ENCODE measurements at regions not wholly inside any gene's neighbourhood (a gene's known extent, or its start where the extent isn't known, plus 50 kb on each side); places are given as distances from the start of the nearest gene placed in this dataset.
"Not testable (repeated sequence)": the region's sequence is repeated elsewhere in the genome, so short reads cannot be mapped to it uniquely, and the experiment has no call there.

GRCh38 chr5:97501286-97501964 lies 318.4 kb upstream of the RIOK2 start:
- Histone ChIP-seq H3K4me1 (ENCODE audit: control insufficient read depth, insufficient read depth, low read length) (peaks cover 5% of the 10 kb centered on the region; the same call in 1 of the 2 replicates), H3K4me3 (ENCODE audit: low read depth, low read length) (no peak overlapping the region), H3K36me3 (ENCODE audit: control insufficient read depth, insufficient read depth, low read length) (no peaks in the 10 kb centered on the region), H3K9me3 (ENCODE audit: control insufficient read depth, insufficient read depth, low read length) (no peaks in the 10 kb centered on the region), H3K9ac (ENCODE audit: low read depth, low read length) (no peak overlapping the region), H3K27ac (ENCODE audit: low read depth, low read length) (no peak overlapping the region), H3K27me3 (ENCODE audit: control insufficient read depth, insufficient read depth, low read length) (no peaks in the 10 kb centered on the region)

DNA sequence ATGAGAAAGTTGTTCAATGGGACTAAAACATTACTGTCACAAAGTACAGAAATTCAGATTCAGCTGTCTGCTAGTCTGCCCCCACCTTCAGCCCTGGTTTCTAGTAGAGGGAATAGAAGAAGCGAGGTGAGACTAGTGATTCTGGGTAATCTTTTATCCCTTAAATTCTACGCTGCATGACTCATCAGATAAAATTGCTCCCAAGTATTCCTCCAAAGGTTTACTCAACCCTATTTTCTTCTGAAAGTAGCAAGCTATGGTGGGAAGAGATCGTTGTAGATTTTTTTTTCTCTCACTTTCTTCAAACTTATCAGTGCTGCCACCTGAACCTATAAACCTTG lies 318.9 kb upstream of the RIOK2 start:
- Histone ChIP-seq H3K27ac (ENCODE audit: low read depth, low read length) (no peak overlapping the region), H3K4me1 (ENCODE audit: control insufficient read depth, insufficient read depth, low read length) (peaks cover 5% of the 10 kb centered on the region; the same call in 1 of the 2 replicates), H3K4me3 (ENCODE audit: low read depth, low read length) (no peak overlapping the region), H3K9me3 (ENCODE audit: control insufficient read depth, insufficient read depth, low read length) (no peaks in the 10 kb centered on the region), H3K9ac (ENCODE audit: low read depth, low read length) (no peak overlapping the region), H3K27me3 (ENCODE audit: control insufficient read depth, insufficient read depth, low read length) (no peaks in the 10 kb centered on the region), H3K36me3 (ENCODE audit: control insufficient read depth, insufficient read depth, low read length) (no peaks in the 10 kb centered on the region)

DNA sequence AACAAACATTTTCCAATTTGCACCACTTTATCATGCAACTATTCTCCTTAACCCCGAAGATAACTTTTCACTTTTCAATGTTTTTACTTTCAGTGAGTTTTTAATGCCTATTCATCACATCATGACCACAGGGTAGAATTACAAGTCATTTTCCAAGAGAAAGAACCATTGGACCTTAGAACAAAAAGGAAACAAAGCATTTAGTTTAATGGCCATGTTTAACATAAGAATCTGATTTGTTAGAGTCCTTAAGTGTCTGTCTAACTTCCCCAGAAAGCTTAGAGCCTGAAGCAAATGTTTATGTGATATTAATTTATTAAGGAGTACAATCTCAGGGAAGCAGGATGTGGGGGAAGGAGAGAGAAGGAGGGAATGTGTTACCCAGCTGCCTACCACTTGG lies 325.8 kb upstream of the RIOK2 start:
- no peaks in the 10 kb centered on the region for H3K36me3 ChIP-seq (ENCODE audit: control insufficient read depth, insufficient read depth, low read length)
- peaks cover 25% of the 10 kb centered on the region for H3K4me1 ChIP-seq (ENCODE audit: control insufficient read depth, insufficient read depth, low read length)
- no peak overlapping the region for H3K27ac ChIP-seq (ENCODE audit: low read depth, low read length)
- no peak overlapping the region; the same call in 1 of the 2 replicates for H3K4me3 ChIP-seq (ENCODE audit: low read depth, low read length)
- no peaks in the 10 kb centered on the region for H3K27me3 ChIP-seq (ENCODE audit: control insufficient read depth, insufficient read depth, low read length)
- H3K9me3 ChIP-seq (ENCODE audit: control insufficient read depth, insufficient read depth, low read length): no peaks in the 10 kb centered on the region
- no peak overlapping the region for H3K9ac ChIP-seq (ENCODE audit: low read depth, low read length)

GRCh38 chr5:97519565-97519964 lies 336.5 kb upstream of the RIOK2 start:
- H3K27ac ChIP-seq (ENCODE audit: low read depth, low read length); H3K4me1 ChIP-seq (ENCODE audit: control insufficient read depth, insufficient read depth, low read length); H3K4me3 ChIP-seq (ENCODE audit: low read depth, low read length); H3K9ac ChIP-seq (ENCODE audit: low read depth, low read length); H3K36me3 ChIP-seq (ENCODE audit: control insufficient read depth, insufficient read depth, low read length); H3K9me3 ChIP-seq (ENCODE audit: control insufficient read depth, insufficient read depth, low read length); H3K27me3 ChIP-seq (ENCODE audit: control insufficient read depth, insufficient read depth, low read length): not testable (repeated sequence)

DNA sequence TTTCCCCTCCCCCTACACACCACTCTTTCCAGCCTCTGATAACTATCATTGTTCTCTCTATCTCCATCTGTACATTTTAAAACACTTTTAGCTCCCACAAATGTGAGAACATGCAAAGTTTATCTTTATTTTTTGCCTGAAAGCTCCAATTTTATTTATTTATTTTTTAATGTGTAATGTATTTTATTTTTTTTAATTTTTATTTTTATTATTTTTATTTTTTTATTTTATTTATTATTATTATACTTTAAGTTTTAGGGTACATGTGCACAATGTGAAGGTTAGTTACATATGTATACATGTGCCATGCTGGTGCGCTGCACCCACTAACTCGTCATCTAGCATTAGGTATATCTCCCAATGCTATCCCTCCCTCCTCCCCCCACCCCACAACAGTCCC lies 340.3 kb upstream of the RIOK2 start:
- H3K27me3 ChIP-seq (ENCODE audit: control insufficient read depth, insufficient read depth, low read length); H3K27ac ChIP-seq (ENCODE audit: low read depth, low read length); H3K9ac ChIP-seq (ENCODE audit: low read depth, low read length); H3K4me3 ChIP-seq (ENCODE audit: low read depth, low read length); H3K9me3 ChIP-seq (ENCODE audit: control insufficient read depth, insufficient read depth, low read length); H3K36me3 ChIP-seq (ENCODE audit: control insufficient read depth, insufficient read depth, low read length): not testable (repeated sequence)
- H3K4me1 ChIP-seq (ENCODE audit: control insufficient read depth, insufficient read depth, low read length): peaks cover 13% of the 10 kb centered on the region

DNA sequence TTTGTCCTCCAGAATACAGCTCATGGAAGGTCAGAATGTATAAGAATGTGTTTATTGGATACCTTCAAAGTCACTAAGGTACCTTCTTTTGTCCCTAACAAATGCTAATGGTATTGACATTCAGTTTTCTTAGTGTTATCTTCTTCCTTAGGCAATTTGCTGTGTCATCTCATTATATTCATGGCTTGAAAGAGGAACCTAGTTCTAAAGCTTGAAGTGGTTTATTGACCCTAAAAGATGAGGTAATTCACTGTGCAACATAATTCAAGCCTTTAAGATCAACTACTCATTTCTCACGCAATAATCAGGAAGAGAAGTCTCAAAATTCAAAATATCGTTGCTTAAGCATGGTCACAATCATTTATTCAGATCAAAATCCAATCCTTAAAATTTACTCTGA lies 342.7 kb upstream of the RIOK2 start:
- Histone ChIP-seq H3K9me3 (ENCODE audit: control insufficient read depth, insufficient read depth, low read length) (no peaks in the 10 kb centered on the region), H3K36me3 (ENCODE audit: control insufficient read depth, insufficient read depth, low read length) (no peaks in the 10 kb centered on the region), H3K9ac (ENCODE audit: low read depth, low read length) (no peak overlapping the region), H3K4me3 (ENCODE audit: low read depth, low read length) (no peak overlapping the region), H3K4me1 (ENCODE audit: control insufficient read depth, insufficient read depth, low read length) (peaks cover 15% of the 10 kb centered on the region), H3K27me3 (ENCODE audit: control insufficient read depth, insufficient read depth, low read length) (no peaks in the 10 kb centered on the region), H3K27ac (ENCODE audit: low read depth, low read length) (peak overlapping the region; percentile 20)

DNA sequence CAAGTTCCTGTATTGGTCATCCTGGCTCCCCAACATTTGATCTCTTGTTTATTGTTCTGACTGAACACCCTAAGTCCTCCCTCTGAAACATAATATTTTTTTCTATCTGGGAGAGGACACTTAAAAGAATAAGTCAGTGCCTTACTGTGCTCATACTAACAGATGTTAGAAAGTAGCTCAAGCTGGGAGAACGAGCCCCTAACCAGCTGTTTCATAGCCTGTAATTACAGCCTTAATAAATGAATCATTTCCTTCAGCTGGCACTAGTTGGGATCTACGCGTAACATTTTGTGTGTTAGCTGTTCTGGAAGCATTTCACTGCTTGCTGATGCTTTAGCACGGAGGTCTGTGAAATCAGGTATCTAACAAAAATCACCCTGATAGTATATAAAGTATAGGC lies 345.9 kb upstream of the RIOK2 start:
- H3K36me3 ChIP-seq (ENCODE audit: control insufficient read depth, insufficient read depth, low read length): no peaks in the 10 kb centered on the region
- H3K4me3 ChIP-seq (ENCODE audit: low read depth, low read length): no peak overlapping the region
- no peaks in the 10 kb centered on the region for H3K27me3 ChIP-seq (ENCODE audit: control insufficient read depth, insufficient read depth, low read length)
- H3K9me3 ChIP-seq (ENCODE audit: control insufficient read depth, insufficient read depth, low read length): no peaks in the 10 kb centered on the region
- H3K27ac ChIP-seq (ENCODE audit: low read depth, low read length): no peak overlapping the region
- no peak overlapping the region for H3K9ac ChIP-seq (ENCODE audit: low read depth, low read length)
- peaks cover 15% of the 10 kb centered on the region for H3K4me1 ChIP-seq (ENCODE audit: control insufficient read depth, insufficient read depth, low read length)

DNA sequence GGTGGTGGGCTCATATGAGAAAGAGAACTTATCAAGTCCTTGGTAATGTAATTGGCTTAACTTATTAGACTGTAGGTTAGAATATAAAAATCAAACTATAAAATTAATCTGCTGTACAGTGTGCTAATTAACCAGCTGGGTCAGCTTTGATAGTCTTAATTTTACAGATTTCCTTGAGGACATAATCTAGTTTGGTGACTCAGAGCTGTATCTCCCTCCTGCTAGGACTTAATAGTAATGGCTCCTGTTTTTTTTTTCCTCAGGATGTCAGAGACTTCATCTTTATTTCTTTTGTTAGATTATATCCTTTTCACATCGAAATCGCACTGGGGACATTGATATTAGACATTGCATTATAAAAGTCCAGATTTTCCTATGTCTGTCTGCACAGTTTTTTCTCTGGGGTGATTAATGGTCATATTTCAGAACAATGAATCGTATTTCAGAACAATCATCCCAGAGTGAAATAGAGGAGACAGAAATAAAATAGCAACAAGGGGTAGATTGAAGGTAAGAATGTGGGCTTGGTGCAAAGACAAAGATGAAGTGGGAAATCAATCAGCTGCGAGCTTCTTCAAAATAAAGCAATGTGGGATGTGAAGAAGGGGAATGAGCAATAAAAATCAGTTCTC lies 346.4 kb upstream of the RIOK2 start:
- Histone ChIP-seq H3K27ac (ENCODE audit: low read depth, low read length) (no peak overlapping the region), H3K4me1 (ENCODE audit: control insufficient read depth, insufficient read depth, low read length) (peaks cover 15% of the 10 kb centered on the region), H3K4me3 (ENCODE audit: low read depth, low read length) (no peak overlapping the region), H3K36me3 (ENCODE audit: control insufficient read depth, insufficient read depth, low read length) (no peaks in the 10 kb centered on the region), H3K27me3 (ENCODE audit: control insufficient read depth, insufficient read depth, low read length) (no peaks in the 10 kb centered on the region), H3K9me3 (ENCODE audit: control insufficient read depth, insufficient read depth, low read length) (no peaks in the 10 kb centered on the region), H3K9ac (ENCODE audit: low read depth, low read length) (no peak overlapping the region)

DNA sequence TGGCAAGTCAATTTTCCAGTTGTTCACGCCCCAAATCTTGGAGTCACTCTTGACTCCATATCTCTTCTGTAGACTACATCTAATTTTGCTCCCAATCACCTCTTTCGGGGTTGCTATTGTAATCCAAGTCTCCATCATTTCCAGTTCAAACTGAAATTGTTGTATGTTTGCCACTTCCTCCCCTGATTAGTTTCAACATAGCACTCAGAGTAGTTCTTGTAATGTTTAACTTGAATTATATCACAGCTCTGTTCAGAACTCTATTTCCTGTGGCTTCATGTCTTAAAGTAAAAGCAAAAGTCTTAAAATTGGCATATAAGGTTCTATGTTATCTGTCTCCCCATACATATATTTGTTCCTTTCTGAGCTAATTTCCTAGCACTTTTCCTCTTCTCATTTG lies 348.5 kb upstream of the RIOK2 start:
- Histone ChIP-seq H3K4me3 (ENCODE audit: low read depth, low read length) (no peak overlapping the region), H3K36me3 (ENCODE audit: control insufficient read depth, insufficient read depth, low read length) (no peaks in the 10 kb centered on the region), H3K9me3 (ENCODE audit: control insufficient read depth, insufficient read depth, low read length) (no peaks in the 10 kb centered on the region)

DNA sequence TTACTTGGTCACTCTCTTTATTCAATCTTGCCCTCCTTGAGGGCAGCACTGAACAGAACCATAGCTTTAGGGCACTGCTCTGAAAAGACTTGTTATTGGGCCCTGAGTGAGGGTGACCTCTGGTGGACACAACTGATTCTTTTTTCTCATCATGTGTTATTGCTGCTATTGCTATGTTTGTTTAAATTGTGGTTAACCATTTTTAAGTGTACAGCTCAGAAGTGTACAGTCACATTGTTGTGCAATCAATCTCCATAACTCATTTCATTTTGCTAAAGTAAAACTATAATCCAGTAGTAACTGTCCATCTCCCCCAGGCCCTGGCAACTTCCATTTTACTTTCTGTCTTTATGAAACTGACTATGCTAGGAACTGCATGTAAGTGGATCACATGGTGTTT lies 351.1 kb upstream of the RIOK2 start:
- Histone ChIP-seq H3K9me3 (ENCODE audit: control insufficient read depth, insufficient read depth, low read length) (no peaks in the 10 kb centered on the region), H3K36me3 (ENCODE audit: control insufficient read depth, insufficient read depth, low read length) (no peaks in the 10 kb centered on the region), H3K27ac (ENCODE audit: low read depth, low read length) (no peak overlapping the region), H3K9ac (ENCODE audit: low read depth, low read length) (no peak overlapping the region), H3K27me3 (ENCODE audit: control insufficient read depth, insufficient read depth, low read length) (no peaks in the 10 kb centered on the region), H3K4me3 (ENCODE audit: low read depth, low read length) (no peak overlapping the region), H3K4me1 (ENCODE audit: control insufficient read depth, insufficient read depth, low read length) (no peaks in the 10 kb centered on the region)

More for the DNA sequence above, 348.5 kb upstream of the RIOK2 start:
- Histone ChIP-seq H3K9ac (ENCODE audit: low read depth, low read length) (no peak overlapping the region), H3K27ac (ENCODE audit: low read depth, low read length) (no peak overlapping the region), H3K4me1 (ENCODE audit: control insufficient read depth, insufficient read depth, low read length) (peaks cover 5% of the 10 kb centered on the region), H3K27me3 (ENCODE audit: control insufficient read depth, insufficient read depth, low read length) (no peaks in the 10 kb centered on the region)

GRCh38 chr5:97536683-97537082 lies 353.6 kb upstream of the RIOK2 start:
- Histone ChIP-seq H3K27me3 (ENCODE audit: control insufficient read depth, insufficient read depth, low read length) (no peaks in the 10 kb centered on the region), H3K36me3 (ENCODE audit: control insufficient read depth, insufficient read depth, low read length) (no peaks in the 10 kb centered on the region), H3K27ac (ENCODE audit: low read depth, low read length) (no peak overlapping the region), H3K9ac (ENCODE audit: low read depth, low read length) (no peak overlapping the region), H3K4me1 (ENCODE audit: control insufficient read depth, insufficient read depth, low read length) (no peaks in the 10 kb centered on the region), H3K9me3 (ENCODE audit: control insufficient read depth, insufficient read depth, low read length) (no peaks in the 10 kb centered on the region), H3K4me3 (ENCODE audit: low read depth, low read length) (no peak overlapping the region)
